ENCODE measurements at regions not wholly inside any gene's neighbourhood (a gene's known extent, or its start where the extent isn't known, plus 50 kb on each side); places are given as distances from the start of the nearest gene placed in this dataset.
"Not testable (repeated sequence)": the region's sequence is repeated elsewhere in the genome, so short reads cannot be mapped to it uniquely, and the experiment has no call there.

DNA sequence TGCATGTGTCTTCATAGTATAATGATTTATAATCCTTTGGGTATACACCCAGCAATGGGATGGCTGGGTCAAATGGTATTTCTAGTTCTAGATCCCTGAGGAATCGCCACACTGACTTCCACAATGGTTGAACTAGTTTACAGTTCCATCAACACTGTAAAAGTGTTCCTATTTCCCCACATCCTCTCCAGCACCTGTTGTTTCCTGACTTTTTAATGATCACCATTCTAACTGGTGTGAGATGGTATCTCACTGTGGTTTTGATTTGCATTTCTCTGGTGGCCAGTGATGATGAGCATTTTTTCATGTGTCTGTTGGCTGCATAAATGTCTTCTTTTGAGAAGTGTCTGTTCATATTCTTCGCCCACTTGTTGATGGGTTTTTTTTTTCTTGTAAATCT lies 152.2 kb upstream of the NAMPT start:
- TF ChIP-seq EP300, POLR2A, POLR2AphosphoS5 (IDR thresholded peaks at IDR 0.05): not testable (repeated sequence)
- TF ChIP-seq, protein P1, sequence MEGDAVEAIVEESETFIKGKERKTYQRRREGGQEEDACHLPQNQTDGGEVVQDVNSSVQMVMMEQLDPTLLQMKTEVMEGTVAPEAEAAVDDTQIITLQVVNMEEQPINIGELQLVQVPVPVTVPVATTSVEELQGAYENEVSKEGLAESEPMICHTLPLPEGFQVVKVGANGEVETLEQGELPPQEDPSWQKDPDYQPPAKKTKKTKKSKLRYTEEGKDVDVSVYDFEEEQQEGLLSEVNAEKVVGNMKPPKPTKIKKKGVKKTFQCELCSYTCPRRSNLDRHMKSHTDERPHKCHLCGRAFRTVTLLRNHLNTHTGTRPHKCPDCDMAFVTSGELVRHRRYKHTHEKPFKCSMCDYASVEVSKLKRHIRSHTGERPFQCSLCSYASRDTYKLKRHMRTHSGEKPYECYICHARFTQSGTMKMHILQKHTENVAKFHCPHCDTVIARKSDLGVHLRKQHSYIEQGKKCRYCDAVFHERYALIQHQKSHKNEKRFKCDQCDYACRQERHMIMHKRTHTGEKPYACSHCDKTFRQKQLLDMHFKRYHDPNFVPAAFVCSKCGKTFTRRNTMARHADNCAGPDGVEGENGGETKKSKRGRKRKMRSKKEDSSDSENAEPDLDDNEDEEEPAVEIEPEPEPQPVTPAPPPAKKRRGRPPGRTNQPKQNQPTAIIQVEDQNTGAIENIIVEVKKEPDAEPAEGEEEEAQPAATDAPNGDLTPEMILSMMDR (IDR thresholded peaks at IDR 0.05) = not testable (repeated sequence)

All from sigmoid colon (tissue), 4 donors.